ENCODE measurements at regions not wholly inside any gene's neighbourhood (a gene's known extent, or its start where the extent isn't known, plus 50 kb on each side); places are given as distances from the start of the nearest gene placed in this dataset.
"Not testable (repeated sequence)": the region's sequence is repeated elsewhere in the genome, so short reads cannot be mapped to it uniquely, and the experiment has no call there.

GRCh38 chr3:16071206-16071605, 103.3 kb upstream of the GALNT15 start:
- H3K4me3 ChIP-seq (ENCODE audit: low read depth, low read length) = no peak overlapping the region
- TF ChIP-seq, protein P1, sequence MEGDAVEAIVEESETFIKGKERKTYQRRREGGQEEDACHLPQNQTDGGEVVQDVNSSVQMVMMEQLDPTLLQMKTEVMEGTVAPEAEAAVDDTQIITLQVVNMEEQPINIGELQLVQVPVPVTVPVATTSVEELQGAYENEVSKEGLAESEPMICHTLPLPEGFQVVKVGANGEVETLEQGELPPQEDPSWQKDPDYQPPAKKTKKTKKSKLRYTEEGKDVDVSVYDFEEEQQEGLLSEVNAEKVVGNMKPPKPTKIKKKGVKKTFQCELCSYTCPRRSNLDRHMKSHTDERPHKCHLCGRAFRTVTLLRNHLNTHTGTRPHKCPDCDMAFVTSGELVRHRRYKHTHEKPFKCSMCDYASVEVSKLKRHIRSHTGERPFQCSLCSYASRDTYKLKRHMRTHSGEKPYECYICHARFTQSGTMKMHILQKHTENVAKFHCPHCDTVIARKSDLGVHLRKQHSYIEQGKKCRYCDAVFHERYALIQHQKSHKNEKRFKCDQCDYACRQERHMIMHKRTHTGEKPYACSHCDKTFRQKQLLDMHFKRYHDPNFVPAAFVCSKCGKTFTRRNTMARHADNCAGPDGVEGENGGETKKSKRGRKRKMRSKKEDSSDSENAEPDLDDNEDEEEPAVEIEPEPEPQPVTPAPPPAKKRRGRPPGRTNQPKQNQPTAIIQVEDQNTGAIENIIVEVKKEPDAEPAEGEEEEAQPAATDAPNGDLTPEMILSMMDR (IDR thresholded peaks at IDR 0.05; ENCODE audit: low read depth, low read length, missing control alignments) = no peak
- DNase-seq (ENCODE audit: low read depth) = no peak

DNA sequence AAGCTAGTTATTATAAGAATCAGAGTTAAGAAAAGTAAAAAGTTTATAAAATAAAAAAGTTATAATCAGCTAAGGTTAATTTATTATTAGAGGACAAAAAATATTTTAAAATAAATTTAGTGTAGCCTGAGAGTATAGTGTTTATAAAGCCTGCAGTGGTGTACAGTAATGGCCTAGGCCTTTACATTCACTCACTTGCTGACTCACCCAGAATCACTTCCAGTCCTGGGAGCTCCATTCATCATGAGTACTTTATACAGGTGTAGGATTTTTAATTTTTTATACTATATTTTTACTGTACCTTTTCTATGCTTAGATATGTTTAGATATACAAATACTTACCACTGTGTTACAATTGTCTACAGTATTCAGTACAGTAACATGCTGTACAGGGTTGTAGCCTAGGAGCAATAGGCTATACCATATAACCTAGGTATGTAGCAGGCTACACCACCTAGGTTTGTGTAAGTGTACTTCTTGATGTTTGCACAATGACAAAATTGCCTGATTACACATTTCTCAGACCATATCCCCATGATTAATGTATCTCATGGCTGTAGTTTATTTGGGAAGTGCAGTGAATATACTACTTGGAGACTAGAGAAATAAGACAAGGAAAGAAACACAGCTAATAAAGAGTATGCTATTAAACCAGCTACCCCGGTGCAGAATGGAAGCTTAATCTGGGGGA, 101.9 kb upstream of the GALNT15 start:
- TF ChIP-seq, protein P1 (IDR thresholded peaks at IDR 0.05; ENCODE audit: low read depth, low read length, missing control alignments) = no peak
- H3K4me3 ChIP-seq (ENCODE audit: low read depth, low read length) = no peak overlapping the region
- no peak for DNase-seq (ENCODE audit: low read depth)

DNA sequence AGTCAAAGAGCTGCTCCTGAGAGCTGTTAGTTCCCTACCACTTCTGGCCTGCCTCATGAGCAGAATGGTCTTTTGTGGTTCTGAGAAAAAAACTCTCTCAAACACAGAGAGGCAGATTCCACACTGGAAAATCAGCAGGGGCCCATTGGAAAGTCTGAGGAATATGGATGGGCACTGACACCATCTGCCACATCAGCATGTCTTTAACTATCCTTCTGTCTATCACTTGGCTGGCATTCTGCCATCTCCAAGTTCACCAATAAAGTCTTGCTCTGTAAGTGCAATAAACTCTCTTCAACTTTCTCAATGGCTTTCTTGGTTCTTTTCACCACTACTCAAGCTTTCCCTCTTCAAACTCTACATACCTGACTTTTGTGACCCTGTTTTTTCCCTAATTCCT, 101.3 kb upstream of the GALNT15 start:
- no peak overlapping the region for H3K4me3 ChIP-seq (ENCODE audit: low read depth, low read length)
- TF ChIP-seq, protein P1 (IDR thresholded peaks at IDR 0.05; ENCODE audit: low read depth, low read length, missing control alignments) = no peak
- DNase-seq (ENCODE audit: low read depth) = no peak

DNA sequence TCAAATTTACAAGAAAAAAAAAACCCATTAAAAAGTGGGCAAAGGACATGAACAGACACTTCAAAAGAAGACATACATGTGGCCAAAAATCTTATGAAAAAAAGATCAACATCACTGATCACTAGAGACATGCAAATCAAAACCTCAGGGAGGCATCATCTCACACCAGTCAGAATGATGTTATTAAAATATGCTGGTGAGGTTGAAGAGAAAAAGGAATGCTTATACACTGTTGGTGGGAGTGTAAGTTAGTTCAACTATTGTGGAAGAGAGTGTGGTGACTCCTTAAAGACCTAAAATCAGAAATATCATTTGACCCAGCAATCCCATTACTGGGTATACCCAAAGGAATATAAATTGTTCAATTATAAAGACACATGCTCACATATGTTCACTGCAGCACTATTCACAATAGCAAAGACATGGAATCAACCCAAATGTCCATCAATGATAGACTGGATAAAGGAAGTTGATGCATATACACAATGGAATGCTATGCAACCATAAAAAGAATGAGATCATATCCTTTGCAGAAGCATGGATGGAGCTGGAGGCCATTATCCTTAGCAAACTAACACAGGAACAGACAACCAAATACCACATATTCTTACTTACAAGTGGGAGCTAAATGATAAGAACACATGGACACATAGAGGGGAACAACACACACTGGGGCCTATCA, 100.3 kb upstream of the GALNT15 start:
- DNase-seq (ENCODE audit: low read depth) = not testable (repeated sequence)

DNA sequence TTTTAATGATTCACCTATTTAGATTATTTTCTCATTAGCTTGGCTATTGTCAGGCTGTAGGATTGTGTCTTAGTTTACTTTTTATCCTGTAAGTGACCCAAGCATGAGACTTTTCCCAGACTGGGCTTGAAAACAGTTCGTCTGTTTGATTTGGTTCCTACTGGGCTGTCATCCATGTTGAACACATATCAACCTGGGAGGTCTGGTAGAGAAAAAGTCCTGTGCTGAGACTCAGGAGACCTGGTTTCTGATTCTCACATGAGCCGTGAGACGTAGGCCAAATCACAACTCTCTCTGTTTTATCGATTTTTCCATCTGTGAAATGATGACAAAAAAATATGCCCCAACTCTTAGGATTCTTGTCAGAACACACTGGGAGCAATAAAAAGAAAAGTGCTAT, 98.8 kb upstream of the GALNT15 start:
- no peak for DNase-seq (ENCODE audit: low read depth)
- H3K4me3 ChIP-seq (ENCODE audit: low read depth, low read length) = no peak overlapping the region
- TF ChIP-seq, protein P1 (IDR thresholded peaks at IDR 0.05; ENCODE audit: low read depth, low read length, missing control alignments) = no peak

More for the DNA sequence above, 100.3 kb upstream of the GALNT15 start:
- H3K4me3 ChIP-seq (ENCODE audit: low read depth, low read length) = not testable (repeated sequence)

GRCh38 chr3:16076564-16076963, 97.9 kb upstream of the GALNT15 start:
- DNase-seq (ENCODE audit: low read depth) = no peak
- TF ChIP-seq, protein P1 (IDR thresholded peaks at IDR 0.05; ENCODE audit: low read depth, low read length, missing control alignments) = no peak
- H3K4me3 ChIP-seq (ENCODE audit: low read depth, low read length) = no peak overlapping the region

GRCh38 chr3:16077146-16077545, 97.3 kb upstream of the GALNT15 start:
- not testable (repeated sequence) for DNase-seq (ENCODE audit: low read depth); H3K4me3 ChIP-seq (ENCODE audit: low read depth, low read length)

DNA sequence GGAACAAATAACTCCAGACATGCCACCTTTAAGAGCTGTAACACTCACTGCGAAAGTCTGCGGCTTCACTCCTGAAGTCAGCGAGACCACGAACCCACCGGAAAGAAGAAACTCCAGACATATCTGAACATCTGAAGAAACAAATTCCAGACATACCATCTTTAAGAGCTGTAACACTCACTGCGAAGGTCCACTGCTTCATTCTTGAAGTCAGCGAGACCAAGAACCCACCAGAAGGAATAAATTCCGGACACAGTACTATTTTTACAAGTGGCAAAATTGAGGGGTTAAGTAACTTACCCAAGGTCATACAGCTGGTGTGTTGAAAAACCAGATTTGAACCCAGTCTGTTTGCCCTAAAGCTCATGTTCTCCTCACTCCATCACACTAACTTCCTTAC, 96.8 kb upstream of the GALNT15 start:
- DNase-seq (ENCODE audit: low read depth); H3K4me3 ChIP-seq (ENCODE audit: low read depth, low read length): not testable (repeated sequence)

Measured in GM12864 (cell line).